Vagina (tissue), 2 donors: ENCODE measurements at regions not wholly inside any gene's neighbourhood (a gene's known extent, or its start where the extent isn't known, plus 50 kb on each side); places are given as distances from the start of the nearest gene placed in this dataset.

Experiments used
- DNase-seq, 2 donors: peaks; one replicate each; pipeline ENCODE4 v3.0.0-alpha.2; 2017; ENCODE audit errors: extremely low spot score in 2 of 2
- H3K27ac ChIP-seq: fragments of 200-600 bp; sonication (generic); one replicate; pipeline ENCODE4 v1.5.1; 2019
- H3K27me3 ChIP-seq: fragments of 200-600 bp; sonication (generic); one replicate; pipeline ENCODE4 v1.5.1; 2019
- H3K36me3 ChIP-seq, 2 donors: fragments of 200-600 bp; sonication (generic); one replicate each; pipeline ENCODE4 v1.5.1; 2017 to 2019
- H3K4me1 ChIP-seq: fragments of 200-600 bp; sonication (generic); one replicate; pipeline ENCODE4 v1.5.1; 2019
- H3K4me3 ChIP-seq, 2 donors: fragments of 200-600 bp; sonication (generic); 1 replicate in 1 of 2; 2 replicates in 1 of 2; pipeline ENCODE4 v1.5.1; 2016 to 2019
- H3K9me3 ChIP-seq: fragments of 200-600 bp; sonication (generic); one replicate; pipeline ENCODE4 v1.5.1; 2019
- POLR2A ChIP-seq, 2 donors: fragments of 450-650 bp; IDR thresholded peaks; one replicate each; pipeline ENCODE4 v1.6.1; 2017; ENCODE audit warnings: antibody characterized with exemption in 2 of 2, mild to moderate bottlenecking in 2 of 2, moderate library complexity in 2 of 2
- POLR2AphosphoS5 ChIP-seq, 2 donors: sonication (generic); formaldehyde crosslinking; IDR thresholded peaks; one replicate each; pipeline ENCODE4 v1.9.0; 2017; ENCODE audit warnings: antibody characterized with exemption in 2 of 2, mild to moderate bottlenecking in 2 of 2, low read depth in 1 of 2; ENCODE audit not compliant: insufficient read depth in 1 of 2
- intact Hi-C: fragments of 100-400 bp; cut with DNase I; formaldehyde crosslinking; loops from one replicate; pipeline ENCODE4 v1.15.1; 2023
- TF ChIP-seq, protein P1 (sequence below), 3 experiments: fragments of 450-650 bp in 2 of 3; fragments of 200-600 bp in 1 of 3; sonication (generic) in 1 of 3; IDR thresholded peaks; one replicate each; pipeline ENCODE4 v1.5.1; 2017 to 2019; ENCODE audit warnings: antibody characterized with exemption in 3 of 3, mild to moderate bottlenecking in 2 of 3, moderate library complexity in 2 of 3

DNA sequence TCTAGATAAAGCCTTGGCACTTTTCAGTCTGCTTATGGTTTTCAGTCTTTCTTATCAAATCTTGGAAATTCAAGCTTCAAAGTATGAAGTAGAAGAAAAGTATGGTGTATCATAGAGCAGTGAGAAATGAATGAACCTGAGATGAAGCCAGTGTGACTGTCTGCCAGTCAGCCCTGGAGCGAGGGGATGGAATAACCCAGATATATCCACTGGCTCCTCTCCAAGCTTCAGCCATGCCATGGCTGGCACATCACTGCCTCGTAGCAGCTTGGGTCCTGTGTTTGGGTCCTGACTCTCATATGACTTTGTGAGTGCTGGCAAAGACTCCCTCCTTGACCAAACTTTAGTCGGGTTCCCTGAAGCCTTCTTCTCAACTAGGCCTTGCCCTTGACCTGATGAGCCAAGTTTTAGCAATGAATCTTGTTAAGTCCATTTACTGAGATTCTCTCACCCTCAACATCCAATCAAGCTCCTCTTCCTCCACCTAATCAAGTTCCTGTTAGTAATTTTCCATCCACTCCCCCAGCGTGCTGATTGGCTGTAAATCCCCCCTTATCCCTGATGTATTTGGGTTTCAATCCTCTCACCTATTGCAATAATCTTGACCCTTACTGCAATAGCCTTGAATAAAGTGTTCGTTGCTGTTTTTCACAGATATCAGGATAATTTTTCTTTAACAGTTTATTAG lies 62.5 kb upstream of the PRDX6 start:
- intact Hi-C loops, result loop anchor here (5.0 kb wide), 1 partner anchor 672 kb away; no protein-coding TSS in a partner anchor
- Histone ChIP-seq H3K9me3 (no peaks in the 10 kb centered on the region), H3K4me1 (peaks cover 2% of the 10 kb centered on the region), H3K4me3 (no peak overlapping the region), H3K36me3 (no peaks in the 10 kb centered on the region), H3K27ac (no peak overlapping the region), H3K27me3 (no peaks in the 10 kb centered on the region)
- DNase-seq, result no peak
- TF ChIP-seq, protein P1, sequence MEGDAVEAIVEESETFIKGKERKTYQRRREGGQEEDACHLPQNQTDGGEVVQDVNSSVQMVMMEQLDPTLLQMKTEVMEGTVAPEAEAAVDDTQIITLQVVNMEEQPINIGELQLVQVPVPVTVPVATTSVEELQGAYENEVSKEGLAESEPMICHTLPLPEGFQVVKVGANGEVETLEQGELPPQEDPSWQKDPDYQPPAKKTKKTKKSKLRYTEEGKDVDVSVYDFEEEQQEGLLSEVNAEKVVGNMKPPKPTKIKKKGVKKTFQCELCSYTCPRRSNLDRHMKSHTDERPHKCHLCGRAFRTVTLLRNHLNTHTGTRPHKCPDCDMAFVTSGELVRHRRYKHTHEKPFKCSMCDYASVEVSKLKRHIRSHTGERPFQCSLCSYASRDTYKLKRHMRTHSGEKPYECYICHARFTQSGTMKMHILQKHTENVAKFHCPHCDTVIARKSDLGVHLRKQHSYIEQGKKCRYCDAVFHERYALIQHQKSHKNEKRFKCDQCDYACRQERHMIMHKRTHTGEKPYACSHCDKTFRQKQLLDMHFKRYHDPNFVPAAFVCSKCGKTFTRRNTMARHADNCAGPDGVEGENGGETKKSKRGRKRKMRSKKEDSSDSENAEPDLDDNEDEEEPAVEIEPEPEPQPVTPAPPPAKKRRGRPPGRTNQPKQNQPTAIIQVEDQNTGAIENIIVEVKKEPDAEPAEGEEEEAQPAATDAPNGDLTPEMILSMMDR (IDR thresholded peaks at IDR 0.05), result no peak
- TF ChIP-seq POLR2A (IDR thresholded peaks at IDR 0.05) (no peak), POLR2AphosphoS5 (IDR thresholded peaks at IDR 0.05; ENCODE audit: insufficient read depth in 1 of 2, low read depth in 1 of 2) (no peak)

DNA sequence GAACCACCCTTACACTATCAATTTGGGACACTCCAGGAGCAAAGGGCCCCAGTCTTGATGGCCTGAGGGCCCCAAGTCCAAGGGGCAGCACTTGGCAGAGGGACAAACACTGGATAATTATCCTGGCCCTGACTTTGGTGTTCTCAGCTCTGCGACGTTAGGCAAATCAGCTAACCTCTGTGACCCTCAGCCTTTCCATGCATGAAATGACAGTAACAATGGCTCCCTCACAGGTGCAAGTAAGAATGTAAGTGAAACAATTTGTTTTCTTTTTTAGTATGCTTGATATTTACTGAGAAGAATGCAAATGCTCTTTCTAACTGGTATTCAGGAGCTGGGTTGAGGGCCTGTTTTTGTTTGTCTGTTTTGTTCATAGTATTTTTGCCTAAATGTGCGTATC lies 61.6 kb upstream of the PRDX6 start:
- H3K27ac ChIP-seq, result no peak overlapping the region
- intact Hi-C loops, result no loop called here
- H3K4me1 ChIP-seq, result peaks cover 10% of the 10 kb centered on the region
- no peak for DNase-seq
- no peaks in the 10 kb centered on the region for H3K9me3 ChIP-seq
- no peaks in the 10 kb centered on the region for H3K27me3 ChIP-seq
- TF ChIP-seq, protein P1 (IDR thresholded peaks at IDR 0.05), result no peak
- TF ChIP-seq POLR2AphosphoS5 (IDR thresholded peaks at IDR 0.05; ENCODE audit: insufficient read depth in 1 of 2, low read depth in 1 of 2), result no peak
- TF ChIP-seq POLR2A (IDR thresholded peaks at IDR 0.05), result no peak
- no peaks in the 10 kb centered on the region for H3K36me3 ChIP-seq
- no peak overlapping the region for H3K4me3 ChIP-seq

DNA sequence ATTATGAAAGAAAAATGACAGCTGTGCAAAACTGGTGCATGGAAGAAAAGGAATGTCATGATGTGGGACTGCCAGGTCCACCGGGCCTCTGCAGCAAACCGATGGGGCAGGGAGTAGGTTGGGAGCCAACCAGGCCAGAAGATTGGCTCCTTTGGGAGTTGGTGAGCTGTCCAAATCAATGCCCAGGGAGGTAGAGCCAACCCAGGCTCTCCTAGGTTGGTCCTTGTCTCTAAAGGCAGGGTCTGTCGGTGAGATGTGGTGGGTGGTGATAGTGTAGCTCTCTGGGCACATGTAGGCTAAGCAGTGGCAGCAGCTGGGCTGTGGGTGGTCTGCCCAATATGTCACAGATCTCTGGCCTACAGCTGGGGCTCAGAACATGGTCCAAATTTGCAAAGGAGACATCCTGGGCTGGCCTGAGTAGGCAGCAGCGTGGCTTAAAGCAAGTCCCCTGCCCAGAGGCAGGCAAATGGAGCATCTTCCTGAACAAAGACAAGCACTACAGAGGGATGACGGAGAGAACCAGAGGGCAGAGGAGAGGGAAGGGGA lies 61.2 kb upstream of the PRDX6 start:
- no peaks in the 10 kb centered on the region for H3K27me3 ChIP-seq
- no peak overlapping the region for H3K27ac ChIP-seq
- H3K4me1 ChIP-seq, result peaks cover 12% of the 10 kb centered on the region
- DNase-seq, result no peak
- no peaks in the 10 kb centered on the region for H3K36me3 ChIP-seq
- TF ChIP-seq, protein P1 (IDR thresholded peaks at IDR 0.05), result no peak
- no peak for TF ChIP-seq POLR2AphosphoS5 (IDR thresholded peaks at IDR 0.05; ENCODE audit: insufficient read depth in 1 of 2, low read depth in 1 of 2)
- TF ChIP-seq POLR2A (IDR thresholded peaks at IDR 0.05), result no peak
- H3K9me3 ChIP-seq, result no peaks in the 10 kb centered on the region
- intact Hi-C loops, result no loop called here
- no peak overlapping the region for H3K4me3 ChIP-seq

DNA sequence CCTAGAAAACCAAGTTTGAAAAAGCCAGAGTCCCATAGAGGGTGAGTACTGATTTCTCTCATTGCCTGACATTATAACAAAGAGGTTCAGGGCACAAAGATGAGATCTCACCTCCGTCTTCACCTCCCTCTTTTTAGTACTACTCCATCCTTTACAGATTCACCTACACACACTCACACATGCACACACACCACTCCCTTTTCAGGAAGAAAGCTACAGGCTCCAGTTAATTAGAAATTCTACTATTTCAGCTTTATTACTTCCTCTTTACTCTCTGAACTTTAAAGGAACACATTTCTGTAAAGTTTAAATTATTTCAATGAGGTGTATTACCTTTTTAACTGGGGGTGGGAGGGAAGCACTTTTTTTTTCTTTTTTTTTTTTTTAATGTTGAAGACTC lies 59.6 kb upstream of the PRDX6 start:
- TF ChIP-seq POLR2A (IDR thresholded peaks at IDR 0.05) (no peak), POLR2AphosphoS5 (IDR thresholded peaks at IDR 0.05; ENCODE audit: insufficient read depth in 1 of 2, low read depth in 1 of 2) (no peak)
- TF ChIP-seq, protein P1 (IDR thresholded peaks at IDR 0.05), result no peak
- Histone ChIP-seq H3K4me3 (no peak overlapping the region), H3K27me3 (no peaks in the 10 kb centered on the region), H3K27ac (no peak overlapping the region), H3K4me1 (peaks cover 12% of the 10 kb centered on the region), H3K9me3 (no peaks in the 10 kb centered on the region), H3K36me3 (no peaks in the 10 kb centered on the region)
- intact Hi-C loops, result no loop called here
- DNase-seq, result no peak
